AG10803 (cell line): ENCODE measurements at regions not wholly inside any gene's neighbourhood (a gene's known extent, or its start where the extent isn't known, plus 50 kb on each side); places are given as distances from the start of the nearest gene placed in this dataset.
"Not testable (repeated sequence)": the region's sequence is repeated elsewhere in the genome, so short reads cannot be mapped to it uniquely, and the experiment has no call there.

ENCODE experiments used
- DNase-seq: peaks from one replicate; pipeline ENCODE4 v3.0.0; 2010; ENCODE audit warnings: low read depth
- H3K4me3 ChIP-seq: 2 replicates; pipeline ENCODE4 v1.5.1; 2011; ENCODE audit warnings: mild to moderate bottlenecking, low read length, control low read depth
- TF ChIP-seq, protein P1 (sequence below): conservative IDR thresholded peaks from 2 replicates; pipeline ENCODE4 v1.5.1; 2011; ENCODE audit warnings: mild to moderate bottlenecking, low read length, control low read depth, inconsistent platforms

- TF ChIP-seq, protein P1, sequence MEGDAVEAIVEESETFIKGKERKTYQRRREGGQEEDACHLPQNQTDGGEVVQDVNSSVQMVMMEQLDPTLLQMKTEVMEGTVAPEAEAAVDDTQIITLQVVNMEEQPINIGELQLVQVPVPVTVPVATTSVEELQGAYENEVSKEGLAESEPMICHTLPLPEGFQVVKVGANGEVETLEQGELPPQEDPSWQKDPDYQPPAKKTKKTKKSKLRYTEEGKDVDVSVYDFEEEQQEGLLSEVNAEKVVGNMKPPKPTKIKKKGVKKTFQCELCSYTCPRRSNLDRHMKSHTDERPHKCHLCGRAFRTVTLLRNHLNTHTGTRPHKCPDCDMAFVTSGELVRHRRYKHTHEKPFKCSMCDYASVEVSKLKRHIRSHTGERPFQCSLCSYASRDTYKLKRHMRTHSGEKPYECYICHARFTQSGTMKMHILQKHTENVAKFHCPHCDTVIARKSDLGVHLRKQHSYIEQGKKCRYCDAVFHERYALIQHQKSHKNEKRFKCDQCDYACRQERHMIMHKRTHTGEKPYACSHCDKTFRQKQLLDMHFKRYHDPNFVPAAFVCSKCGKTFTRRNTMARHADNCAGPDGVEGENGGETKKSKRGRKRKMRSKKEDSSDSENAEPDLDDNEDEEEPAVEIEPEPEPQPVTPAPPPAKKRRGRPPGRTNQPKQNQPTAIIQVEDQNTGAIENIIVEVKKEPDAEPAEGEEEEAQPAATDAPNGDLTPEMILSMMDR = no peak
These were observed 1291.7 kb upstream of the MIR17HG start for GRCh38 chr13:90055760-90056159.

GRCh38 chr13:90064226-90064625 is 1283.3 kb upstream of the MIR17HG start:
- not testable (repeated sequence) for DNase-seq, H3K4me3 ChIP-seq

More at GRCh38 chr13:90055760-90056159, 1291.7 kb upstream of the MIR17HG start:
- no peak for DNase-seq
- no peak overlapping the region for H3K4me3 ChIP-seq

DNA sequence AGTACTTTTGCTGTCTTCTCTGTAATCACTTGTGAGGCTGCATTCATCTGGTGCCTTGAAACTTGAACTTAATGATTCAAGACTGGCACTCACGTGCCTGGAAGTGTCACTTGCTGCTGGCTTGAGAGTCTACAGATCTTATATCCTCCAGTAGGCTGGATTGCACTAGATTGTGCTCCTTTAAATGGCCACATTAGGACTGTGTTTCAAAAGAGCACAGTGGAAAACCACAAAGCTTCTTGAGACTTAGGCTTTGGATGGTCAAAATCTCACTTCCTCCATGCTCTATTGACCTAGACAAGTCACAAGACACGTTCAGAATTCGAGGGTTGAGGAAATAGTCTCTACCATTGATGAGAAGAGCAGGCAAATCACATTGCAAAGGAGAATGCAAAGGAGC is 1278.8 kb upstream of the MIR17HG start:
- DNase-seq = no peak
- TF ChIP-seq, protein P1 = no peak
- no peak overlapping the region for H3K4me3 ChIP-seq

GRCh38 chr13:90070362-90070761 is 1277.1 kb upstream of the MIR17HG start:
- no peak overlapping the region for H3K4me3 ChIP-seq
- no peak for DNase-seq
- TF ChIP-seq, protein P1 = no peak

GRCh38 chr13:90070837-90071525 is 1276.5 kb upstream of the MIR17HG start:
- TF ChIP-seq, protein P1 = no peak
- DNase-seq = no peak
- no peak overlapping the region for H3K4me3 ChIP-seq

DNA sequence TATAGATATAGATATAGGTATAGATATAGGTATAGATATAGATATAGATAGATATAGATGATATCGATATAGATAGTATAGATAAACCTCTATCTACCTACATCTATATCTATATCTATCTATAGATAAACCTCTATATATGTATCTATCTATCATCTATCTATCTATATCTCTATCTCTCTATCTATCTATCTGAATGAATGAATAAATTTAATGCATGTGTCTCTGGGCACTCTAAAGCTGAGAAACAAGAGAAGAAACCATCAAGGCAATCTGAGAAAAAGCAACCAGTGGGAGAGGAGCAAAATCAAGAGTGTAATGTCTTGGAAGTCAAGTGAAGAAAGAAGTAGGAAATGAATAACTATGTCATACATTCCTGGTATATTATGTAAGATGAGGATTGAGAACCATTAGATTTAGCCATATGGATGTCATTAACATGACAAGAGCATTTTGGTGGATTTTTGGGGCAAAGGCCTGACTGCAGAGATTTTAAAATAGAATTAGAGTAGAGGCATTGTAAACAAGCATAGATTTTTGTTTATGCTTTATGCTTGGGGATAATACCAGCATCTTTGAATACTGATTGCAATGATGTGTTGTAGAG is 1262.7 kb upstream of the MIR17HG start:
- H3K4me3 ChIP-seq = no peak overlapping the region
- peak; percentile 71 for DNase-seq
- TF ChIP-seq, protein P1 = no peak

DNA sequence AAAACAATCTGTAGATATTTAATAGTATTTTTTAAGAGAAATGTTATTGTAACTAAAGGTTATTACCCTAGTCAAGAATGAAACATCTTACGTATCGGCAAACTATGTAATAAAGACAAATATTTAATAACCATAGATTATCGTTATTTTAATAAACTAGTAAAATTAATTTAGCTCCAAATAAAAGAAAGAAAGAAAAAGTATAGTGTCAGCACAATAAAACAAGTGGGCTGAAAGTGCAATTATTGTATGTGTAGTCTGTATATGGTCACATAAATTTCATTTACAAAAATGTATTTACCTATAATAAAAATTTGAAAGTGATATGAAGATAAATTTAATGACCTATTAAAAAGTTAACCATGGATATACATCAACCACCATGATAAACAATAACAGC is 1258.4 kb upstream of the MIR17HG start:
- H3K4me3 ChIP-seq = no peak overlapping the region
- no peak for DNase-seq
- TF ChIP-seq, protein P1 = no peak
